ENCODE measurements at regions not wholly inside any gene's neighbourhood (a gene's known extent, or its start where the extent isn't known, plus 50 kb on each side); places are given as distances from the start of the nearest gene placed in this dataset.

- Mint-ChIP-seq H3K4me3 (no peak overlapping the region), H3K27ac (no peak overlapping the region), H3K36me3 (no peaks in the 10 kb centered on the region), H3K27me3 (peaks cover 2 to 14% (median 12%) of the 10 kb centered on the region in 5 donors), H3K4me1 (peaks cover 0 to 2% (median 0%) of the 10 kb centered on the region in 4 donors), H3K9me3 (peaks cover 0 to 2% (median 0%) of the 10 kb centered on the region in 9 donors)
- DNase-seq (no peak), ATAC-seq (no peak)
- POLR2A ChIA-PET, result no interaction called here
Observed at GRCh38 chr18:76670564-76671288, 151.6 kb upstream of the ZNF236 start.

DNA sequence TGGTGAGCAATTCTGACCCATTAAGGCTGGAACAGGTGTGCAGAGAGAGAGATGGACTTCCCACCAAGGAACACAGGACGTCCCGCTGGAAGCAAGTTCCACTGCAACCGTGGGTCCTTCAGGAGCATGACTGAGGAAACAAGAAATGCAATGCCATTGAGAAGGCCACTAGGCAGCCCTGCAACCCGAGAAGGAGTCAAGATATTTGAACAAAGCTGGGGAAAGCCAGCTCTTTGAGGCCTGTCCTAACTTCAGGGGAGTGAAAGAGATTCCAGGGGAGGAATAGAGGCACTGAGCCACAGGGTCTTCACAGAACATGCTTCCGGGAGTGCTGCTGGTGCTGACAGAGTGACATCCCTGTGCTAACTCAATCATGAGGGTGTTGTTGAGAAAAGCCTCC is 153.8 kb upstream of the ZNF236 start:
- DNase-seq, result no peak
- H3K4me3 Mint-ChIP-seq, result no peak overlapping the region
- POLR2A ChIA-PET, result no interaction called here
- H3K27me3 Mint-ChIP-seq, result peaks cover 5 to 15% (median 10%) of the 10 kb centered on the region in 5 donors
- peaks cover 0 to 2% (median 0%) of the 10 kb centered on the region in 9 donors for H3K9me3 Mint-ChIP-seq
- ATAC-seq, result no peak
- H3K4me1 Mint-ChIP-seq, result no peaks in the 10 kb centered on the region
- H3K27ac Mint-ChIP-seq, result no peak overlapping the region
- no peaks in the 10 kb centered on the region for H3K36me3 Mint-ChIP-seq

GRCh38 chr18:76668119-76668518 is 154.2 kb upstream of the ZNF236 start:
- no peaks in the 10 kb centered on the region for H3K36me3 Mint-ChIP-seq
- no peaks in the 10 kb centered on the region for H3K4me1 Mint-ChIP-seq
- DNase-seq (no peak), ATAC-seq (no peak)
- H3K27me3 Mint-ChIP-seq, result peaks cover 5 to 15% (median 10%) of the 10 kb centered on the region in 5 donors
- H3K9me3 Mint-ChIP-seq, result peaks cover 0 to 2% (median 0%) of the 10 kb centered on the region in 9 donors
- no peak overlapping the region for H3K4me3 Mint-ChIP-seq
- H3K27ac Mint-ChIP-seq, result no peak overlapping the region
- POLR2A ChIA-PET, result no interaction called here

- no peak for DNase-seq
- no peak for ATAC-seq
- Mint-ChIP-seq H3K27me3 (peaks cover 5 to 15% (median 10%) of the 10 kb centered on the region in 5 donors), H3K4me1 (no peaks in the 10 kb centered on the region), H3K27ac (no peak overlapping the region), H3K36me3 (no peaks in the 10 kb centered on the region), H3K4me3 (no peak overlapping the region), H3K9me3 (peaks cover 0 to 2% (median 0%) of the 10 kb centered on the region in 9 donors)
- POLR2A ChIA-PET, result no interaction called here
Observed at GRCh38 chr18:76667603-76668002, 154.8 kb upstream of the ZNF236 start.

- H3K36me3 Mint-ChIP-seq, result no peaks in the 10 kb centered on the region
- H3K4me3 Mint-ChIP-seq, result no peak overlapping the region
- ATAC-seq (no peak), DNase-seq (no peak)
- peak overlapping the region in 1 of 10 donors; percentile 12 for H3K27ac Mint-ChIP-seq
- POLR2A ChIA-PET, result no interaction called here
- peaks cover 0 to 2% (median 0%) of the 10 kb centered on the region in 9 donors for H3K9me3 Mint-ChIP-seq
- H3K27me3 Mint-ChIP-seq, result peaks cover 7 to 18% (median 11%) of the 10 kb centered on the region in 5 donors
- H3K4me1 Mint-ChIP-seq, result peaks cover 6 to 12% (median 10%) of the 10 kb centered on the region in 4 donors
Observed at GRCh38 chr18:76662626-76663025, 159.7 kb upstream of the ZNF236 start.

DNA sequence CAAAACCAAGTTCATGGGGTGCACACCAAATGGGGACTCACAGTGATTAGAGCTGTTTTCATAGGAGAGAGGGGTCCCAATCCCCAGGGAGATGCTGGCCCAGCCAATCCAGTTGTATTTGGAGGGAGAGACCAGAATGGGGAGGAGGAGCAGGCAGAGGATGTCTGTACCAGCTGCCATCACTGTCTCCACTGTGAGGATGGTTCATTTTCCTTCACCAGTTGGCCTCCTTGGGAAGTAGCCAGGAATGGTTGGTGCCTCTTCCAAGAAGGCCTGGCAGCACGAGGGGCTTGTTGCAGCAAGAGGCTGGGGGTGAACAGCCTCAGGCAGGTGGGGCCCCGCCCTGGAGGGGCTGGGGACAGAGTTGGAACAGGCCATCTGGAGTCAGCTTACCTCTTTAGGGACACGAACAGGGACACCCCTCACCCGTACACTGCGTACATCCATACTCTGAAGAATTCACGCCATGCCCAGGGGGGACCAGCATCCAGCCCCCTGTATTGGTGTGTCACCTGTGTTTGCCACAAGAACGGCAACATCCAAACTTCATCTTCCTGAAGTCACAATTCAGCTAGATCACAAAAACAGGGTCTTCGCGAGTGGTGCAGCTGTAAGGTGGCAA is 161.7 kb upstream of the ZNF236 start:
- H3K4me3 Mint-ChIP-seq, result no peak overlapping the region
- H3K4me1 Mint-ChIP-seq, result peaks cover 11 to 20% (median 18%) of the 10 kb centered on the region in 4 donors
- no peaks in the 10 kb centered on the region for H3K36me3 Mint-ChIP-seq
- ATAC-seq (no peak), DNase-seq (no peak)
- no peak overlapping the region for H3K27ac Mint-ChIP-seq
- no peaks in the 10 kb centered on the region for H3K9me3 Mint-ChIP-seq
- POLR2A ChIA-PET, result no interaction called here
- H3K27me3 Mint-ChIP-seq, result peaks cover 3 to 33% (median 15%) of the 10 kb centered on the region in 5 donors

- peaks cover 6 to 41% (median 26%) of the 10 kb centered on the region in 5 donors for H3K27me3 Mint-ChIP-seq
- H3K4me3 Mint-ChIP-seq, result no peak overlapping the region
- POLR2A ChIA-PET, result interaction anchor here (0.5 kb wide), 1 partner anchor 186 kb away, joined by 4 read pairs; no protein-coding TSS in a partner anchor
- H3K9me3 Mint-ChIP-seq, result no peaks in the 10 kb centered on the region
- peak overlapping the region in 1 of 10 donors; percentile 14 for H3K27ac Mint-ChIP-seq
- DNase-seq (peak in 2 of 10 donors; percentile 4 to 8), ATAC-seq (peak in 1 of 2 donors; percentile 71)
- H3K4me1 Mint-ChIP-seq, result peaks cover 11 to 20% (median 18%) of the 10 kb centered on the region in 4 donors
- H3K36me3 Mint-ChIP-seq, result no peaks in the 10 kb centered on the region
Observed at GRCh38 chr18:76658627-76659026, 163.6 kb upstream of the ZNF516 start.

DNA sequence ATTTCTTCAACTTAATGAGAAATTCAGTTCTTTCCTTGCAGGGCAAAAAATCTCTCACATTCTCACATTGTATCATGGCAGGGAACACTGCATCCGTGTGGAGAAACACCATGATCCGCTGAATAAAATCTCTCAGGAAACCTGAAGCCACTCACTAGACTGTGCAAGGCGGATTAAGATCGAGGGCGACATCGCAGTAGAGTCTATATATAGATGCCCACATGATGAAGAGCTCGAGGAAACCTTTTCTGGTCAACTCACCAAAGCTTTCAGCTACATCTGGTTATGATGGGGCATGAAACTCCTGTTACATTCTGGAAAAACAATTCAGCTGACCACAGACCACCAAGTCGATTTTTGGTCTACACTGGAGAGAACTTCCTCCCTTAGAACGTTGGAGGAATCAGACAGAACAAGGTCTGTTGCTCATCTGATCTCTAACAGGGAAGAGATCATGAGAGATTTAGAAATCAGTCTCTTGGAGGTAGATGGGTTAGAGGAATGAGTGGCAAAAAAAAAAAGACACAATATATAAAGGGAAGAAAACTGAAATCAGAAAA is 162.9 kb upstream of the ZNF516 start:
- Mint-ChIP-seq H3K9me3 (no peaks in the 10 kb centered on the region), H3K27me3 (peaks cover 7 to 47% (median 25%) of the 10 kb centered on the region in 5 donors), H3K4me3 (peak overlapping the region in 8 of 10 donors; percentile 9 to 59 (median 42)), H3K27ac (peak overlapping the region in 2 of 10 donors; percentile 14 to 56), H3K36me3 (no peaks in the 10 kb centered on the region), H3K4me1 (peaks cover 11 to 20% (median 18%) of the 10 kb centered on the region in 4 donors)
- no peak for DNase-seq
- ATAC-seq, result no peak
- POLR2A ChIA-PET, result interaction anchor here (0.5 kb wide), 1 partner anchor 185 kb away, joined by 4 read pairs; no protein-coding TSS in a partner anchor

DNA sequence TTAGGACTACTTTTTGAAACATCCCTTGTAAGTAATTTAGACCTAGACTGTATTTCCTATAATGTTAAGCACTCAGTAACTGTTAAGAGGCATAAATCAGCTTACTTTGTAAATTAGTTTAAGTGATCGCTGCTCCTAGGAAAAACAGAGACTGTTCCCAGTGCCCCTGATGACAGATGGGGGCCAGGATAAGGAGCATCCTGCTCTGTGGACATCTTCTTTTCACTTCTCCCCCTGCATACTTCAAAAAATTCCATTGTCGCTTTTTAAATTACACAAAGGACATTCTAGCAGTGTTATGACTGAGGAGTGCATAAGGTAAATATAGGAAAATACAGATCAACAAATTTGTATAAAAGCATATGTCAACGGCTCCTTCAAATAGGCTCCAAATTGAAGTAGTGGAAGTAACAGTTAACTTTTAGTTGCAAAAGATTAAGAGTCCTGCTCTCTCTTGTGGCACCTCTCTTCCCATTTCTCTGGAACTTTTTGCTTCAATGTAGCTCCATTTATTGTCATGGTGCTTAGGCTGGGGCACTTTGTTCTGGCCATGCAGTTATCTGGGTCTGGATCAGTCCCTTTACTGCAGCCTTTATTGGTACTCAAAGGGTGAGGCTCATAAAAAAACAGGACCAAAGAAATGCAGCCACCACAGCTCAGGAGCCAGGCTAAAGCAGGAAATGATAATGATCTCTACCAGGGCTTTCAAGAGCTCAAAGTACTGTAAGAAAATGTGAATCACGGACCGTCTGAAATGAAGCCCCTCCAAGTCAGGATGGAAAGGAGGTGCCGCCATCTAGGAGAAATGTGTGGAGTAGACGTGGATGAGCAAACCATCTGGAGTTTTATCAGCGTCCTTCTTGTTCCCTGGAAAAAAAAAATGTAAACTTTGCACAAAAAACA is 162.1 kb upstream of the ZNF516 start:
- Mint-ChIP-seq H3K9me3 (no peaks in the 10 kb centered on the region), H3K36me3 (no peaks in the 10 kb centered on the region), H3K27ac (peak overlapping the region in 2 of 10 donors; percentile 36 to 44), H3K4me3 (peak overlapping the region in 6 of 10 donors; percentile 25 to 59 (median 50)), H3K27me3 (peaks cover 11 to 55% (median 26%) of the 10 kb centered on the region in 5 donors), H3K4me1 (peaks cover 11 to 20% (median 18%) of the 10 kb centered on the region in 4 donors)
- ATAC-seq (no peak), DNase-seq (no peak)
- POLR2A ChIA-PET, result no interaction called here

DNA sequence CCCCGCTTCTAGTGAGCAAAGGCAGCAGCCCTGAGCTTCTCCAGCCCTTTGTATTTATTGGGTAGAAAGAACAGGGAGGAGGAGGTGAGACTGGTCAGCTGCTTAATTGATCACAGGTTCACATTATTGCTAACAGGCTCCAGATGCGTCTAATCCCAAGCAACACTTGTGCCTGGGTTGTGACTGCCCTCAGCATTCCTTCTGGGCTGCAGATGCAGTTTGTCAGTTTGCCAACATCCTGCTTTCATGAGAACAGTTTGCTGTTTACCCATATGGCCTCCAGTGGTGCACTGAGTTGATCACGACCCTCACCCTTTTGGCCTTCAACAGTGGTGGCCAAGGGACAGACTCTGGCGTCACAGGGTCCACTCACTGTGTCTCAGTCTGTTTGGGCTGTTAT is 159.5 kb upstream of the ZNF516 start:
- H3K36me3 Mint-ChIP-seq, result no peaks in the 10 kb centered on the region
- H3K9me3 Mint-ChIP-seq, result no peaks in the 10 kb centered on the region
- POLR2A ChIA-PET, result no interaction called here
- no peak overlapping the region for H3K27ac Mint-ChIP-seq
- peaks cover 11 to 20% (median 18%) of the 10 kb centered on the region in 4 donors for H3K4me1 Mint-ChIP-seq
- H3K27me3 Mint-ChIP-seq, result peaks cover 17 to 67% (median 39%) of the 10 kb centered on the region in 5 donors
- no peak for ATAC-seq
- H3K4me3 Mint-ChIP-seq, result peak overlapping the region in 1 of 10 donors; percentile 9
- DNase-seq, result no peak

DNA sequence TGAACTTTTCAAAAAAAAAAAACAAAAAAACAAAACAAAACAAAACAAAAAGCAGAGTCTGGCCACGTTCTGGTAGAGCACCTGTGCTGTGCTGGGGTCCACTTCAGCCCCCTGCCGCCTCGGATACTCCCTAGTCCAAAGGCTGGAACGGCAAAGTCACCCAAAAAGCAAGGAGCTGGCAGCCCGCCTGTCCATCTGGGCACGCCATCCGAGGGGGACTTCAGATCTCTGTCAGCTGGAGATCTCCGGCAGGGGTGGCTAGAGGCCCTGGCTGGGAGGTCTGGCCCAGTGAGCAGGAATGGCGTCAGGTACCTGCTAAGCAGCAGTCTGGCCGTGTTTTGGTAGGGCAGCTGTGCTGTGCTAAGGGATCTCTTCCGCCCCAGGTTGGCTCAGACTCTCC is 152.3 kb upstream of the ZNF516 start:
- peaks cover 10 to 28% (median 14%) of the 10 kb centered on the region in 5 donors for H3K27me3 Mint-ChIP-seq
- no peak overlapping the region for H3K27ac Mint-ChIP-seq
- ATAC-seq, result no peak
- no peaks in the 10 kb centered on the region for H3K4me1 Mint-ChIP-seq
- no peak for DNase-seq
- POLR2A ChIA-PET, result no interaction called here
- H3K9me3 Mint-ChIP-seq, result no peaks in the 10 kb centered on the region
- no peaks in the 10 kb centered on the region for H3K36me3 Mint-ChIP-seq
- H3K4me3 Mint-ChIP-seq, result no peak overlapping the region

DNA sequence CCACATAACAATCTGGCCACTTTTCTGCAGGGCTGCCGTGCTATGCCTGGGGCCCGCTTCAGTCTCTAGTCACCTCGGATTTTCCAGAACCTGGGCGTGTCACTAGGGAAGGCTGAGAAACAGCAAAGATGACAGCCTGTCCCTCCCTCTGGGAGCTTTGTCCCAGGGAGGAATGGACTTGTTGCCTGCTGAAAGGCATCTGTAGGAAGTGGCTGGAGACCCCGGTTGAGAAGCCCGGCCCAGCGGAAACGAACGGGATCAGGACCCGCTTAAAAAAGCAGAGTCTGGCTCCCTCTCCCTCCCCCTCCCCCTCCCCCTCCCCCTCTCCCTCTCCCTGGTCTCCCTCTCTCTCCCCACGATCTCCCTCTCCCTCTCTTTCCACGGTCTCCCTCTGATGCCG is 149.5 kb upstream of the ZNF516 start:
- ATAC-seq, result no peak
- Mint-ChIP-seq H3K9me3 (no peaks in the 10 kb centered on the region), H3K27me3 (peaks cover 0 to 15% (median 5%) of the 10 kb centered on the region in 5 donors)

More for the DNA sequence above, 149.5 kb upstream of the ZNF516 start:
- Mint-ChIP-seq H3K4me1 (no peaks in the 10 kb centered on the region), H3K4me3 (no peak overlapping the region), H3K27ac (no peak overlapping the region), H3K36me3 (no peaks in the 10 kb centered on the region)
- POLR2A ChIA-PET, result no interaction called here
- DNase-seq, result no peak
